ENCODE measurements at regions not wholly inside any gene's neighbourhood (a gene's known extent, or its start where the extent isn't known, plus 50 kb on each side); places are given as distances from the start of the nearest gene placed in this dataset.

DNA sequence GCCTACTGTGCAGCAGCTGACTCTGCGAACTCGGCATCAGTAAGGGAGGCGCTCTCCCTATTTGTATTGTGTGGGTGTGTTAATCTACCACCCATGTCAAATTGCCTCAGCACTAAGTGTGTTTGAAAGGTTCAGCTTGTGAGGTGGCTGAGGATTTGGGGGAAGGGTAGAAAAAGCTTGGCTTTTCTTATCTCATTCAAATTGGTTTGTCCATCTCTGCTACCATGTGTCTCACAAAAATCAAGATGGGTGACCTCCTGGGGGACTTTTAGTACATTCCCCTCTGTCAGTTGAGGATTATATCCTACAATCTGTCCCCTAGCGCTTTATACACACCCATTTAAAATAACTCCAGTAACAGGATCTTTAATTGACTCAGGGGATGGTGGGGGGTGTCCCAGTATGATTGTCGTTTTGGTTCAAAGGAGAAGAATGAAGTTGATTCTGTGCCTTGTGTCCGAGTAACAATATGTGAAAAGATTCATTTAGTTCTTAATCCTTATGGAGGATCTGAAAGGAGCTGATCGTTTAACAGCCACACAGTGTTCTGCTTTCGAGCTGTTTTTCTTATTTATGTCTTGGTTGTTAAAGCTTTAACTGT, 609.6 kb downstream of the PKHD1 start:
- Mint-ChIP-seq H3K4me1 (no peaks in the 10 kb centered on the region), H3K27ac (no peak overlapping the region), H3K9me3 (ENCODE audit: insufficient read depth) (peaks cover 3% of the 10 kb centered on the region), H3K27me3 (no peaks in the 10 kb centered on the region), H3K4me3 (no peak overlapping the region)
- no peaks in the 10 kb centered on the region for H3K79me2 ChIP-seq (ENCODE audit: control insufficient read depth, insufficient read depth, low read length)
- no peaks in the 10 kb centered on the region for H3K27me3 ChIP-seq (replicated peaks in 1 of 4; ENCODE audit: control extremely low read depth in 1 of 4, control insufficient read depth in 3 of 4, insufficient read depth in 4 of 4, low read length in 3 of 4)
- no peaks in the 10 kb centered on the region for H3K9me3 ChIP-seq (ENCODE audit: control extremely low read depth in 1 of 3, control insufficient read depth in 2 of 3, insufficient read depth in 1 of 3, low read length in 2 of 3)
- ATAC-seq (ENCODE audit: low read depth) (no peak), DNase-seq (no peak)
- no peak overlapping the region for H3K4me2 ChIP-seq (replicated peaks; ENCODE audit: low read depth, low read length, poor library complexity, severe bottlenecking)
- no peak overlapping the region for H3K4me3 ChIP-seq (ENCODE audit: control extremely low read depth in 1 of 5, extremely low read depth in 1 of 5, insufficient read depth in 1 of 5, low read depth in 2 of 5, low read length in 4 of 5)
- H4K20me1 ChIP-seq (ENCODE audit: control insufficient read depth, insufficient read depth, low read length, poor library complexity, severe bottlenecking), result no peaks in the 10 kb centered on the region
- TF ChIP-seq, protein P1, sequence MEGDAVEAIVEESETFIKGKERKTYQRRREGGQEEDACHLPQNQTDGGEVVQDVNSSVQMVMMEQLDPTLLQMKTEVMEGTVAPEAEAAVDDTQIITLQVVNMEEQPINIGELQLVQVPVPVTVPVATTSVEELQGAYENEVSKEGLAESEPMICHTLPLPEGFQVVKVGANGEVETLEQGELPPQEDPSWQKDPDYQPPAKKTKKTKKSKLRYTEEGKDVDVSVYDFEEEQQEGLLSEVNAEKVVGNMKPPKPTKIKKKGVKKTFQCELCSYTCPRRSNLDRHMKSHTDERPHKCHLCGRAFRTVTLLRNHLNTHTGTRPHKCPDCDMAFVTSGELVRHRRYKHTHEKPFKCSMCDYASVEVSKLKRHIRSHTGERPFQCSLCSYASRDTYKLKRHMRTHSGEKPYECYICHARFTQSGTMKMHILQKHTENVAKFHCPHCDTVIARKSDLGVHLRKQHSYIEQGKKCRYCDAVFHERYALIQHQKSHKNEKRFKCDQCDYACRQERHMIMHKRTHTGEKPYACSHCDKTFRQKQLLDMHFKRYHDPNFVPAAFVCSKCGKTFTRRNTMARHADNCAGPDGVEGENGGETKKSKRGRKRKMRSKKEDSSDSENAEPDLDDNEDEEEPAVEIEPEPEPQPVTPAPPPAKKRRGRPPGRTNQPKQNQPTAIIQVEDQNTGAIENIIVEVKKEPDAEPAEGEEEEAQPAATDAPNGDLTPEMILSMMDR (IDR thresholded peaks at IDR 0.05), result no peak
- no peak for TF ChIP-seq EZH2 (IDR thresholded peaks at IDR 0.05; ENCODE audit: borderline replicate concordance, insufficient read depth, low read depth, low read length, poor library complexity, severe bottlenecking)
- H3K4me1 ChIP-seq (ENCODE audit: control insufficient read depth in 2 of 2, insufficient read depth in 2 of 2, low read length in 2 of 2), result no peaks in the 10 kb centered on the region
- no peak overlapping the region for H2AFZ ChIP-seq (ENCODE audit: insufficient read depth, low read depth, low read length, poor library complexity, severe bottlenecking)
- intact Hi-C loops (cut with micrococcal nuclease), result no loop called here
- H3K27ac ChIP-seq (ENCODE audit: low read length in 2 of 2), result no peak overlapping the region
- POLR2A ChIA-PET, result no interaction called here
- CTCF ChIA-PET, result no interaction called here
- no peak overlapping the region for H3K9ac ChIP-seq (ENCODE audit: low read length)
- WGBS (ENCODE audit: insufficient coverage), result 94% methylated on average over 2 of the region's 8 CpGs
- H3K36me3 ChIP-seq (replicated peaks in 1 of 2; ENCODE audit: control extremely low read depth in 1 of 2, control insufficient read depth in 1 of 2, extremely low read depth in 1 of 2, insufficient read depth in 2 of 2, low read length in 1 of 2), result no peaks in the 10 kb centered on the region

DNA sequence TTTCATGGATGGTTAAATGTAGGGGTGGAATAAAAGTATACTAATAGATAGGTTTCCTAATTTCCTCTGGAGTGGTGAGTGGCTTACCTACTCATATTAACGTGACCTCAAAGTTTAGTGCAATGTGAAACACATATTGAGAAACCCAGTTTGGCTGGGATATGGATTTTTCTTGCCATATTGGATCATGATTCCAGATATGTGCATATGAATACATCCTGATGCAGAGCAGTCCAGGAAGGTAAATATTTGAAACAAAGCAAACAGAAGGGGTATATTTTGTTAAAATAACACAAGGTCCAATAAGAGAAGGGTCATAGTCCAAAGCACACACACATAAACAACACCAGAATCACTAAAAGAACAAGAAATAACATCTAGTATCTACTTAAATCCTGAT, 608.1 kb downstream of the PKHD1 start:
- Histone ChIP-seq H3K27me3 (replicated peaks in 1 of 4; ENCODE audit: control extremely low read depth in 1 of 4, control insufficient read depth in 3 of 4, insufficient read depth in 4 of 4, low read length in 3 of 4) (no peaks in the 10 kb centered on the region), H3K4me1 (ENCODE audit: control insufficient read depth in 2 of 2, insufficient read depth in 2 of 2, low read length in 2 of 2) (no peaks in the 10 kb centered on the region), H2AFZ (ENCODE audit: insufficient read depth, low read depth, low read length, poor library complexity, severe bottlenecking) (no peak overlapping the region), H3K36me3 (replicated peaks in 1 of 2; ENCODE audit: control extremely low read depth in 1 of 2, control insufficient read depth in 1 of 2, extremely low read depth in 1 of 2, insufficient read depth in 2 of 2, low read length in 1 of 2) (no peaks in the 10 kb centered on the region), H3K9ac (ENCODE audit: low read length) (no peak overlapping the region), H3K27ac (ENCODE audit: low read length in 2 of 2) (no peak overlapping the region), H4K20me1 (ENCODE audit: control insufficient read depth, insufficient read depth, low read length, poor library complexity, severe bottlenecking) (no peaks in the 10 kb centered on the region), H3K9me3 (ENCODE audit: control extremely low read depth in 1 of 3, control insufficient read depth in 2 of 3, insufficient read depth in 1 of 3, low read length in 2 of 3) (no peaks in the 10 kb centered on the region), H3K79me2 (ENCODE audit: control insufficient read depth, insufficient read depth, low read length) (no peaks in the 10 kb centered on the region), H3K4me2 (replicated peaks; ENCODE audit: low read depth, low read length, poor library complexity, severe bottlenecking) (no peak overlapping the region), H3K4me3 (ENCODE audit: control extremely low read depth in 1 of 5, extremely low read depth in 1 of 5, insufficient read depth in 1 of 5, low read depth in 2 of 5, low read length in 4 of 5) (no peak overlapping the region)
- no peak overlapping the region for H3K27ac Mint-ChIP-seq
- POLR2A ChIA-PET, result no interaction called here
- ATAC-seq (ENCODE audit: low read depth), result no peak
- intact Hi-C loops (cut with micrococcal nuclease), result no loop called here
- H3K4me1 Mint-ChIP-seq, result no peaks in the 10 kb centered on the region
- DNase-seq, result no peak
- peaks cover 3% of the 10 kb centered on the region for H3K9me3 Mint-ChIP-seq (ENCODE audit: insufficient read depth)
- H3K4me3 Mint-ChIP-seq, result no peak overlapping the region
- CTCF ChIA-PET, result no interaction called here
- no peaks in the 10 kb centered on the region for H3K27me3 Mint-ChIP-seq
- TF ChIP-seq, protein P1 (IDR thresholded peaks at IDR 0.05), result no peak
- no peak for TF ChIP-seq EZH2 (IDR thresholded peaks at IDR 0.05; ENCODE audit: borderline replicate concordance, insufficient read depth, low read depth, low read length, poor library complexity, severe bottlenecking)
- WGBS (ENCODE audit: insufficient coverage), result 71% methylated on average over 1 of the region's 1 CpG

Measured in B cell (primary cell).